Colonic mucosa (tissue), 4 donors: ENCODE measurements at regions not wholly inside any gene's neighbourhood (a gene's known extent, or its start where the extent isn't known, plus 50 kb on each side); places are given as distances from the start of the nearest gene placed in this dataset.

ENCODE experiments used
- DNase-seq: peaks from one replicate; pipeline ENCODE4 v3.0.0-alpha.2; 2020
- H3K27ac ChIP-seq: fragments of 200-600 bp; one replicate; pipeline ENCODE4 v1.8.0; 2021
- H3K27me3 ChIP-seq: fragments of 200-600 bp; one replicate; pipeline ENCODE4 v1.8.0; 2021
- H3K36me3 ChIP-seq: fragments of 200-600 bp; one replicate; pipeline ENCODE4 v1.8.0; 2021
- H3K4me1 ChIP-seq: fragments of 200-600 bp; one replicate; pipeline ENCODE4 v1.8.0; 2021; ENCODE audit warnings: mild to moderate bottlenecking
- H3K4me3 ChIP-seq: fragments of 200-600 bp; one replicate; pipeline ENCODE4 v1.8.0; 2021
- H3K9ac ChIP-seq, 2 donors: one replicate each; pipeline ENCODE4 v1.7.0; 2013; ENCODE audit warnings: control low read depth in 2 of 2, low read depth in 2 of 2, low read length in 2 of 2
- H3K9me3 ChIP-seq: fragments of 200-600 bp; one replicate; pipeline ENCODE4 v1.8.0; 2021
- intact Hi-C: fragments of 100-400 bp; cut with DNase I; formaldehyde crosslinking; loops from one replicate; pipeline ENCODE4 v1.14.1; 2022
- TF ChIP-seq, protein P1 (sequence below): fragments of 200-600 bp; IDR thresholded peaks from one replicate; pipeline ENCODE4 v1.8.0; 2022; ENCODE audit warnings: antibody characterized with exemption, mild to moderate bottlenecking
- donor health status: healthy.
- donor health status: DM: no; HTN: no; CAD: no.
- donor health status: DM: no; HTN: no; CAD: no.

DNA sequence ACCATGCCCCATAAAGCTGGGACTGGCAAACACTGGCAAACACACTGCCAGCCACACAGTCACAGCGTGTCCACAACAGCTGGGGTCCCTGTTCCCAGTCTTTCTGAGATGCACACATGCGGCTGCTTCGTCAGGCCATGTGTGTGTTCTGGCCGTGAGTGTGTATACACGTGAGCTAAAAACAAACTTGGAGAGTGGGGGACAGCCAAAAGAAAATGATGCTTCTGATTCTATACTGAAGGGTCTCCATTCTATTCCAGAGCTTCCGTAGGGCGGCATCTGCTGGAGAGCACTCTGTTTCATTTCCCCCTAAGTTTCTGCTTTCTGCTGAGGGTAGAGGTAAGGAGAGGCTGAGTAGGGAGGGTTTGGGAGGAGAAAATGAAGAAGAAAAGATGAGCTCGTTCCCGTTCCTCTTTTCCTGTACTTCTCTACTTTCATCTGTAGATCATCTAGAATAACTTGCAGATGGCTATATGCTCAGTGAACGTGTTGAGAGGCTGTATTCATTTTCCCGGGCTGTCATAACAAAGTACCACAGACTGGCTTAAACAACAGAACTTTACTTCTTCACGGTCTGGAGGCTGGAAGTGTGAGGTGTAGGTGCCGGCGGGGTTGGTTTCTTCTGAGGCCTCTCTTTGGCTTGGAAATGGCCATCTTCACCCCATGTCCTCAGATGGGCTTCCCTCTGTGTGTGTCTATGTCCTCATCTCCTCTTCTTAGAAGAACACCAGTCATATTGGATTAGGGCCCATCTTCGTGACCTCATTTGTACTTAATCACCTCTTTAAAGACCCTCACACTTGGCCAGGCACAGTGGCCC lies 151.6 kb downstream of the TOMM20 start:
- no peaks in the 10 kb centered on the region for H3K27me3 ChIP-seq
- intact Hi-C loops: no loop called here
- H3K36me3 ChIP-seq: no peaks in the 10 kb centered on the region
- peaks cover 35% of the 10 kb centered on the region for H3K4me1 ChIP-seq
- H3K27ac ChIP-seq: peak overlapping the region; percentile 90
- peak overlapping the region in 1 of 2 donors; percentile 89 for H3K9ac ChIP-seq
- no peak overlapping the region for H3K4me3 ChIP-seq
- TF ChIP-seq, protein P1, sequence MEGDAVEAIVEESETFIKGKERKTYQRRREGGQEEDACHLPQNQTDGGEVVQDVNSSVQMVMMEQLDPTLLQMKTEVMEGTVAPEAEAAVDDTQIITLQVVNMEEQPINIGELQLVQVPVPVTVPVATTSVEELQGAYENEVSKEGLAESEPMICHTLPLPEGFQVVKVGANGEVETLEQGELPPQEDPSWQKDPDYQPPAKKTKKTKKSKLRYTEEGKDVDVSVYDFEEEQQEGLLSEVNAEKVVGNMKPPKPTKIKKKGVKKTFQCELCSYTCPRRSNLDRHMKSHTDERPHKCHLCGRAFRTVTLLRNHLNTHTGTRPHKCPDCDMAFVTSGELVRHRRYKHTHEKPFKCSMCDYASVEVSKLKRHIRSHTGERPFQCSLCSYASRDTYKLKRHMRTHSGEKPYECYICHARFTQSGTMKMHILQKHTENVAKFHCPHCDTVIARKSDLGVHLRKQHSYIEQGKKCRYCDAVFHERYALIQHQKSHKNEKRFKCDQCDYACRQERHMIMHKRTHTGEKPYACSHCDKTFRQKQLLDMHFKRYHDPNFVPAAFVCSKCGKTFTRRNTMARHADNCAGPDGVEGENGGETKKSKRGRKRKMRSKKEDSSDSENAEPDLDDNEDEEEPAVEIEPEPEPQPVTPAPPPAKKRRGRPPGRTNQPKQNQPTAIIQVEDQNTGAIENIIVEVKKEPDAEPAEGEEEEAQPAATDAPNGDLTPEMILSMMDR: no peak
- H3K9me3 ChIP-seq: no peaks in the 10 kb centered on the region
- no peak for DNase-seq

GRCh38 chr1:234975941-234976860 lies 152.4 kb downstream of the TOMM20 start:
- Histone ChIP-seq H3K4me3 (no peak overlapping the region), H3K36me3 (no peaks in the 10 kb centered on the region), H3K9ac (peak overlapping the region in 1 of 2 donors; percentile 48), H3K27me3 (no peaks in the 10 kb centered on the region), H3K4me1 (peaks cover 35% of the 10 kb centered on the region), H3K27ac (peak overlapping the region; percentile 90), H3K9me3 (no peaks in the 10 kb centered on the region)
- TF ChIP-seq, protein P1: no peak
- intact Hi-C loops: no loop called here
- DNase-seq: no peak

DNA sequence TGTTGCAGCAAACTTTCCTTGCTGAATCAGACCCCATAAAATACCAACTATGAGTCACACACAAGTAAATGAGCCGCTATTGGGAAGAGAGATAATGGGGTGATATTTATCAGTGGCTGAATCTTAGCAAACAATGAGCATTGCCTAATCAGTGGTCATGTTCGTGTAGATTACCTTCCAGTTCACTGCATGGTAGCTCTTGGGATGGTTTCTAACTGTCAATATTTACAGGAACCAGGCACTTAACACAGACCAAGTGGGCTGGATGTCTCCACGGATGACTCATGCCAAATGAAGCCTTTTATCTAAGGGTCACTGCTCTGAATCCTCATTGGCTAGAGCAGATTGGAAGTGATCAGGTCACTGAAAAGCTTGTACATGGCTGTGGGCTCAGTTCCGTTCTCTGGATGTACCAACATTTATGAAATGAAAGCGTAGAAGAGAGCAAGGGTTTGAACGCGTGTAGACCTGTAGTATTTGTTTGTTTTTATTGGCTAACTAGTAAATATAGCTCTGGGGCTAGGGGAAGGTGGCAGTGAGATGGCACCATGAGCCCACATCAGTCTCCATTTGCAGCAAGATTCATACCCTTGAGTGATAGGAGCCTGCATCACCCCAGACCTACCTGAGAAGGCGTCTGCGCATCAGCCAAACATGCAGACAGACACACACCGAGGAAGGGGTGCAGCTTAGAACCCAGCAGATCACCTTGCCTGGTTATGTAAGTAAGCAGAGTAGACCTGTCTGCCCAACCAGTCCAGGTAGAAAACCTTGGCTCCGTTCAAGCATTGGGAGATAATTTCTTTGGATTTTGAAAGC lies 153.3 kb downstream of the TOMM20 start:
- H3K36me3 ChIP-seq: no peaks in the 10 kb centered on the region
- peak overlapping the region in 1 of 2 donors; percentile 78 for H3K9ac ChIP-seq
- H3K27me3 ChIP-seq: no peaks in the 10 kb centered on the region
- H3K27ac ChIP-seq: peak overlapping the region; percentile 90
- H3K9me3 ChIP-seq: no peaks in the 10 kb centered on the region
- TF ChIP-seq, protein P1: no peak
- H3K4me1 ChIP-seq: peaks cover 27% of the 10 kb centered on the region
- H3K4me3 ChIP-seq: no peak overlapping the region
- no peak for DNase-seq
- intact Hi-C loops: no loop called here

DNA sequence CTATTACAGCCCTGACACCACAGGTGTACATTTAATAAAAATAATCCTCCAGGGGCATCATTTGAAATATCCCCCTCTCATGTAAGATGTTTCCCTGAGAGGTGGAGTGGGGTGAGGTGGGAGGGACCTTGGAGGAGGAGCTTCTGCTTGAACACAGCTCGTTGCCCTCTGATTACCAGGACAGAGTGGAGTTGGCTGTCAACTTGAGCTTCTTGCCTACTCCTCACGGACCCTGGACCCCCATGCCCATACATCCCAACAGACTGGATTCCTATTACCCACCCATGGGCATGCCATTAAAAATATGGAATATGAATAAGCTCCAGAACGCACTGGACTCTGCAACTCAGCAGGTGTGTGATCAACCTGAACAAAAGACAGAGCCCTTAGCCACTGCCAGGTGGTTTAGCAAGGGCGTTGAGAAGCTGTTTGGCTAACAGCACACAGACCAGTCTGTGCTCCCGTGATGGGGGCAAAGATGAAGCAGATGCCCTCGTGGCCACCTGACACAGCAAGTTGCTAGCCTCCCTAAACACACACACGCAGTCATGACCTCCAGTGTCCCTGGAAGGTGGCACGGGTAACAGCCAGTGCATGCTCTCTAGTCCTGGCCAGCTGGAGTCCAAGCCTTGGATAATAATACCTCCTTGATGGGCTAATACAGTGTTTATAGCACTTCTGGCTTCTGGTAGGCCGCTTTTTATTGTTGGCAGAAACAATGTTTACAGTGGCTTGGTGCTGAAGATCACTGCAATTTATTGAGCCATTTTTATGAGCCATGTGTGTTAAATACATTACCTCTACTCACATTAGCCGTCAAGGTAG lies 155.0 kb downstream of the TOMM20 start:
- intact Hi-C loops: no loop called here
- Histone ChIP-seq H3K27me3 (no peaks in the 10 kb centered on the region), H3K4me1 (peaks cover 16% of the 10 kb centered on the region)

More for the DNA sequence above, 155.0 kb downstream of the TOMM20 start:
- TF ChIP-seq, protein P1: no peak
- Histone ChIP-seq H3K9me3 (no peaks in the 10 kb centered on the region), H3K27ac (peak overlapping the region; percentile 90), H3K36me3 (no peaks in the 10 kb centered on the region), H3K9ac (peak overlapping the region in 1 of 2 donors; percentile 78), H3K4me3 (no peak overlapping the region)
- no peak for DNase-seq
